ENCODE measurements at regions not wholly inside any gene's neighbourhood (a gene's known extent, or its start where the extent isn't known, plus 50 kb on each side); places are given as distances from the start of the nearest gene placed in this dataset.

DNA sequence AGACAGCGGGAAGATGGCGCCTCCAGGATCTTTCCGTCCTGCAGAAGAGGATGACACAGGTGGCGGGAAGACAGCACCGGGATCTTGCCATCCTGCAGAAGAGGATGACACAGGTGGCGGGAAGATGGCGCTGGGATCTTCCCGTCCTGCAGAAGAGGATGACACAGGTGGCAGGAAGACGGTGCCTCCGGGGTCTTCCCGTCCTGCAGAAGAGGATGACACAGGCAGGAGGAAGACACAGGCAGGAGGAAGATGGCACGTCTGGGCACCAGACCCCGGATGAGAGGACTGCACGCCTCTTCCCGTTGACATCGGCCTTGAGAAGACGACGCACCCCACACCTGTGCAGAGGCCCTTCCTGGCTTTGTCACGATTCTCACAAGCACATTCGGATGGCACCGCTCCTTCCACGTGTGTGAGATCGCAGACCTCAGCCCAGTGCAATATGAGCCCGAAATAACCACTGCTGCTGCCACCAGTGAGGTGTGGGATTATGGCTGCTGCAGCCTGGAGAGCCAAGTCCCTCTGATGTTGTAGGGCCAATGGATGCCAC lies 79.4 kb upstream of the SNTG2 start:
- TF ChIP-seq ZSCAN29 (CRISPR knock-in tag; conservative IDR thresholded peaks at IDR 0.05), result no peak
- no peak for TF ChIP-seq GABPA (IDR thresholded peaks at IDR 0.05; ENCODE audit: low read depth, low read length)
- TF ChIP-seq GABPA (CRISPR knock-in tag; IDR thresholded peaks at IDR 0.05; ENCODE audit: low read depth), result no peak
- no peak for TF ChIP-seq ZNF580 (CRISPR knock-in tag; IDR thresholded peaks at IDR 0.05; ENCODE audit: borderline replicate concordance, low read depth)
- TF ChIP-seq KLF15 (CRISPR knock-in tag; IDR thresholded peaks at IDR 0.05; ENCODE audit: borderline replicate concordance), result no peak
- TF ChIP-seq ZNF547 (CRISPR knock-in tag; IDR thresholded peaks at IDR 0.05), result no peak
- no peak for TF ChIP-seq KDM1A (CRISPR knock-in tag; IDR thresholded peaks at IDR 0.05)
- TF ChIP-seq EP300 (IDR thresholded peaks at IDR 0.05; ENCODE audit: low read depth in 2 of 2, low read length in 2 of 2), result no peak
- TF ChIP-seq EP300 (CRISPR knock-in tag; IDR thresholded peaks at IDR 0.05; ENCODE audit: borderline replicate concordance), result no peak
